Glutamatergic neuron (in vitro differentiated cells): ENCODE measurements at regions not wholly inside any gene's neighbourhood (a gene's known extent, or its start where the extent isn't known, plus 50 kb on each side); places are given as distances from the start of the nearest gene placed in this dataset.

Experiments used
- DNase-seq: peaks from one replicate; pipeline ENCODE4 v3.0.0; 2022
- H3K27ac Mint-ChIP-seq: one replicate; pipeline ENCODE4 v1.8.0; 2020; ENCODE audit warnings: mild to moderate bottlenecking, mixed read lengths, inconsistent platforms; ENCODE audit not compliant: unreplicated experiment
- H3K27me3 Mint-ChIP-seq: one replicate; pipeline ENCODE4 v1.8.0; 2020; ENCODE audit warnings: mild to moderate bottlenecking, moderate library complexity, mixed read lengths, inconsistent platforms; ENCODE audit not compliant: unreplicated experiment
- H3K36me3 Mint-ChIP-seq: one replicate; pipeline ENCODE4 v1.8.0; 2020; ENCODE audit warnings: mild to moderate bottlenecking, mixed read lengths, inconsistent platforms; ENCODE audit not compliant: unreplicated experiment
- H3K4me1 Mint-ChIP-seq: one replicate; pipeline ENCODE4 v1.8.0; 2020; ENCODE audit warnings: mild to moderate bottlenecking, low read depth, mixed read lengths, inconsistent platforms; ENCODE audit not compliant: unreplicated experiment
- H3K4me3 Mint-ChIP-seq: one replicate; pipeline ENCODE4 v1.8.0; 2020; ENCODE audit warnings: mild to moderate bottlenecking, mixed read lengths, inconsistent platforms; ENCODE audit not compliant: unreplicated experiment
- H3K9me3 Mint-ChIP-seq: one replicate; pipeline ENCODE4 v1.8.0; 2020; ENCODE audit warnings: mild to moderate bottlenecking, moderate library complexity, mixed read lengths, inconsistent platforms; ENCODE audit not compliant: unreplicated experiment
- CTCF ChIP-seq: fragments of 200-600 bp; sonication (generic); IDR thresholded peaks from one replicate; pipeline ENCODE4 v1.5.0; 2021; ENCODE audit not compliant: partially characterized antibody, unreplicated experiment

DNA sequence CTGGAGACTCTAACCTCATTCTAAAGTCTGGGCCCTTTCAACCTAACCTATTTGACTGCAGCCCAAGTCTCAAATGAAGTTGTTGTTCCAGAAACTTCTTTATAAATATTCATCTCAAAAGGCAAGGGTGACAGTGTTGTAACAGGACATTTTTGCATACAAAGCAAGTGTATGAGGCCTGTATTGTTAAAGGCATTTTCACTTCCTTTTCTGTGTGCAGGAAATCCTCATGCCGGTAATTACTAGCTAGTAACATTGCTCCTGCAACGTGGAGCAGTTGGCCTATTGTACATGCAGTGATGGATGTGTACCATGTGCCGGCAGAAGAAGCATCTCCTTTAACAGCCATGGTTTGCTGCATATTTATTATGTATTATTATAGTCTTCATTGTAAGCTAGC is 156.5 kb upstream of the RMST start:
- TF ChIP-seq CTCF, result no peak
- H3K27ac Mint-ChIP-seq, result peak overlapping the region; percentile 93
- H3K4me3 Mint-ChIP-seq, result no peak overlapping the region
- peaks cover 50% of the 10 kb centered on the region for H3K4me1 Mint-ChIP-seq
- no peaks in the 10 kb centered on the region for H3K36me3 Mint-ChIP-seq
- DNase-seq, result no peak
- H3K27me3 Mint-ChIP-seq, result peaks cover 11% of the 10 kb centered on the region
- peaks cover 21% of the 10 kb centered on the region for H3K9me3 Mint-ChIP-seq

DNA sequence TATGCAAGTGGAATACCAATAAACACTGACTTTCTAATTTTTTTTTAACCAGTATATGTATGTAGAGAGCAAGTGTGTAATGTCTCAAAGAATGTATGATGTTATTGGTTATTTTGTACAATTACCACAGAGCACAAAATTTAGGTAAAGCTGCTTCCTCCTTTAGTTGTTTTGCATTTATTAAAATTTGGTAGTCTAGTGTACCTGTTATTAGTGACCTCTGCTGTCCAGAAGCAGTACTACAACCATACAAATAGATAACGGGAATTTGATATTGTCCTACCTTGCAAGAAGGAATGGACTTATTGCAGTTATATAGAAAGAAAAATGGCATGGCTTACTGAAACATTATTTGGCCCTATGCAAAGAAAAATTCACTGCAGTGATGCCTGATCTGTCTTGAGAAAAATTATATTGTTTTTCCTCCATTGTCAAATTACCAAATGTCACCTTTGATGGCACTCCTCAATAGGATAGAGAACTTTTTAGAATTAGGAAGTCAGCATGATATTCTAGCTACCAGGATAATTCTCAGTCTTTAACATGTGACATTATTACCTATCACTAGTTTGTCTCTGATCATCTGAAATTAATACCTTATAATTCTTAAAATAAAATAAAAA is 153.9 kb upstream of the RMST start:
- Mint-ChIP-seq H3K9me3 (peaks cover 18% of the 10 kb centered on the region), H3K36me3 (no peaks in the 10 kb centered on the region)
- peak; percentile 83 for TF ChIP-seq CTCF

DNA sequence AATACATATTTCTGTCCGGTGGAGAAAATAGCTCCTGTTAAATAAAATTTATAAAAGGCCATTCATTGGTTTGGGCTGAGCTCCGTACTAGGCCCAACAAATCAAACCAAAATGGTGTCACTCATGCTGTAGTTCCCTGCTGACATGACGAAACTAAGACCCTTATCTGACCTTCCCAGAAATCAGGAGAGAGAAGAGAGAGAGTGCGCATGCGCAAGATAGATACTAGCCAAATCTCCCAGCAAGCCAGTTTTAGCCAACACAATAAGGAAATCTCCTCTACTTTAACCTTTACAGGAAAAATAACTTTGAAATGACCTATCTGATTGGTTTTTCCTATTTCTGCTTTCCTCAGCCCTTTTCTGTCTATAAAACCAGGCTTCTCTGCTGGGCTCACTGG is 152.7 kb upstream of the RMST start:
- DNase-seq, result no peak
- Mint-ChIP-seq H3K27ac (no peak overlapping the region), H3K9me3 (peaks cover 15% of the 10 kb centered on the region), H3K4me3 (no peak overlapping the region), H3K36me3 (no peaks in the 10 kb centered on the region), H3K27me3 (peaks cover 6% of the 10 kb centered on the region), H3K4me1 (peaks cover 22% of the 10 kb centered on the region)
- no peak for TF ChIP-seq CTCF

More for the DNA sequence above, 153.9 kb upstream of the RMST start:
- DNase-seq, result no peak
- H3K4me3 Mint-ChIP-seq, result no peak overlapping the region
- H3K4me1 Mint-ChIP-seq, result peaks cover 33% of the 10 kb centered on the region
- H3K27me3 Mint-ChIP-seq, result peaks cover 9% of the 10 kb centered on the region
- peak overlapping the region; percentile 36 for H3K27ac Mint-ChIP-seq

GRCh38 chr12:97312570-97313135 is 150.0 kb upstream of the RMST start:
- Mint-ChIP-seq H3K4me1 (no peaks in the 10 kb centered on the region), H3K4me3 (no peak overlapping the region), H3K27ac (no peak overlapping the region), H3K9me3 (peaks cover 1% of the 10 kb centered on the region), H3K27me3 (peaks cover 1% of the 10 kb centered on the region), H3K36me3 (no peaks in the 10 kb centered on the region)
- no peak for TF ChIP-seq CTCF
- DNase-seq, result no peak

DNA sequence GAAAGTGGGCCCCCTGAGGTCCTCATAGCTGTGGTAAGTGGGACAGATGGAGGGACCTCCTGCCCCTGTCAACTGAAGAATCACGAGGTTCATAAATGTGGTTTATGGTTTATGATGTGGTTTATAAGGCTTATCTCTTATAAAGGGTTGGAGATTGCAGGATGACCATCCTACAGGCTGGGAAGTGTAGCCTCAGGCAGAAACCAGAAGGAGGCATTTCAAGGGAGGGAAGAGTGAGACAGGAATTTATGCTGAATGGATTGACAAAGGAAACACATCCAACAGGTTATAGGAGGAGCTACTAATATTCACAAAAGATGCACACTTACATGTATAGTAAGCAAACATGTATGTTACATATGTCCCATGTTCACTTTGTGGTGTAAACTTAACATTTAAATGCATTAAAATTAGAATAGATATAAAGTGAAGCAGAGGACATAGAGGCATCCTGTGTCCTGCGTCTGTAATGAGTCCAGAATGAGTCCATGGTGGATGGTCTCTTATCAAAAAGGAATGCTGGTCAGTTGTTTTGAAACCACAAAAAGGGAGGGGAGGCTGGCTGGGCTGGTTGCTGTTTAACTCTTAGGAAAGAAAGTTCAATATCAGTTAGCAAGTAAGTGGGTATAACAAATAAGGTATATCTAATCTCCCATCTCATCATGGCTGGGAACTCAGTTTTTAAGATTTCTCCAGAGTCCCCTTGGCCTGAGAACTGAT is 149.0 kb upstream of the RMST start:
- Mint-ChIP-seq H3K36me3 (no peaks in the 10 kb centered on the region), H3K27me3 (peaks cover 1% of the 10 kb centered on the region), H3K27ac (no peak overlapping the region), H3K4me3 (no peak overlapping the region), H3K9me3 (peaks cover 1% of the 10 kb centered on the region), H3K4me1 (no peaks in the 10 kb centered on the region)
- DNase-seq, result no peak
- TF ChIP-seq CTCF, result no peak
